ENCODE measurements at regions not wholly inside any gene's neighbourhood (a gene's known extent, or its start where the extent isn't known, plus 50 kb on each side); places are given as distances from the start of the nearest gene placed in this dataset.

DNA sequence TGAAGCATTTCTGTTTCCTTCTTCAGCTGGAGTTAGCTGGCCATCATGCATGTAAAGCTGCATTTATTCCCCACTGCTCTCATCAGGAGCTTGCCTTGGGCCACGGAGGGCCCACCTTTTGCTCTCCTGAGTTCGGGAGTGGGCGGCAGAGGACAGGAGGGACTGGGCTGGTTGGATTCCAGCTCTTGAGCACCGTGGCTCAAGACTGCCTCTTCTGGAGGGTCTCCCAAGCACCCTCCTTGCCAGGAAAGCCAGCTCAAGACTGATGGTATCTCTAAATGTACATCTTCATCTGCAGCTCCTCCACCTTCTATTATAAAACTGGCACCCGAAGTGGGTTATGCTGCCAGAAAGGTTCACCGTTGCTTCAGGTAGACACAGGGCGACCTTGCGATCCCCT is 399.6 kb upstream of the IRX1 start:
- TF ChIP-seq EZH2phosphoT487 (IDR thresholded peaks at IDR 0.05; ENCODE audit: insufficient read depth, low read depth): no peak
- no peak for TF ChIP-seq EZH2 (IDR thresholded peaks at IDR 0.05; ENCODE audit: insufficient read depth, poor library complexity, severe bottlenecking)

Measured in GM23248 (cell line).